ENCODE measurements at regions not wholly inside any gene's neighbourhood (a gene's known extent, or its start where the extent isn't known, plus 50 kb on each side); places are given as distances from the start of the nearest gene placed in this dataset.
"Not testable (repeated sequence)": the region's sequence is repeated elsewhere in the genome, so short reads cannot be mapped to it uniquely, and the experiment has no call there.

GRCh38 chr7:70846208-70846607 lies 285.7 kb upstream of the GALNT17 start:
- no peak for DNase-seq

GRCh38 chr7:70849580-70850235 lies 282.2 kb upstream of the GALNT17 start:
- DNase-seq, result no peak

DNA sequence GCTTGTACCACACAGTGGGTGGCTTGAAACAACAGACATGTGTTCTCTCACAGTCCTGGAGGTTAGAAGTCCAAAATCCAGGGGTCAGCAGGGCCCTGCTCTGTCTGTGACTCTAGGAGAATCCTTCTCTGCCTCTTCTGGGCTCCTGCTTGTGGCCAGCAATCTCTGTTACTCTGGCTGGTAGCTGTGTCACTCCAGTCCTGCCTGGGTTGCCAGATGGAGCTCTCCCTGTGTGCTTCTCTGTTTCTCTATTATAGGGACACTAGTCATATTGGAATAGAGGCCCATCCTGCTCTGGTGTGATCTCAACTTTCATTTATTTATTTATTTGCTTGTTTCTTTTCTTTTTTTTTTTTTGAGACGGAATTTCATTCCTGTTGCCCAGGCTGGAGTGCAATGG lies 276.6 kb upstream of the GALNT17 start:
- no peak for DNase-seq

DNA sequence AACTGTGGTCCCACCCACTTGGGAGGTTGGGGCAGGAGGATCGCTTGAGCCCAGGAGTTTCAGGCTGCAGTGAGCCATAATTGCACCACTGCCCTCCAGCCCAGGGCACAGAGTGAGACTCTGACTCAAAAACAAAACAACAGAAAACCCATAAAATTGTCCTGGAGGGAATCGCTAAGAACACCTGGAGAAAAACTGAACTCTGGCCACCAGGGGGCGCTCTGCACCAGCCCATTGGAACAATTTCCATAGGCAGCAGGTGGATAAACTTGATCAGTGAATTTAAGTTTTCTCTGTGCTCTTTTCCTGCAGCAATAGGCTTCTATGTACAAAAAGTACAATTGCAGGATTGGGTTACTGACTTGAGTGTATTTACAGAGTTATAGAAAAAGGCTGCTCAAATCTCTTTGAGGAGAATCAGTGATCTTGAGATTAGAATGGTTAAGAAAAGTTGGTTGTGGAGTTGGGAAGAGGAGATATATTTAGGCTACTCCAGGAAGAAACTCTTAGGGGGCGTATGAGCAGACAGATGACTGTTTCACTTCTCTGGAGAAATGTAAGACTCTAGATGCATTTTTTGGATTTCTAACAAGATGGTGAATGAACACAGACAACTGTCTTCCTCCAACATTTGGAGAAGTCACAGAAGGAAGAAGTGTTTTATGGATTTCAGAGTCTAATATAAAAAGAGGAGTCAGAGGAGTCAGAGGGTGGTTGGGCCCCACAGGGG lies 274.9 kb upstream of the GALNT17 start:
- peak; percentile 29 for DNase-seq

- no peak for DNase-seq
These were observed 274.0 kb upstream of the GALNT17 start for GRCh38 chr7:70857793-70858545.

GRCh38 chr7:70867513-70867912 lies 264.4 kb upstream of the GALNT17 start:
- no peak for DNase-seq

DNA sequence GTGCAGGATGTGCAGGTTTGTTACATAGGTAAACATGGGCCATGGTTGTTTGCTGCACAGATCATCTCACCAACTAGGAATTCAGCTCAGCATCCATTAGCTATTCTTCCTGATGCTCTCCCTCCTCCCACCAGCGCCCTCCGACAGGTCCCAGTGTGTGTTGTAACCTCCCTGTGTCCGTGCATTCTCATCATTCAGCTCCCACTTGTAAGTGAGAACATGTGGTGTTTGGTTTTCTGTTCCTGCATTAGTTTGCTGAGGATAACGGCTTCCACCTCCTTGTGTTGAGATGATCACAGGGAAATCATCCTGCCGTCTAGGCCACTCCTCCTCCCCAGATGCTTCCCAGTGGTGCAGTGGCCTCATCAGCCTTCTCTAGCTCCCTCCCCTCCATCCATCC lies 261.6 kb upstream of the GALNT17 start:
- no peak for DNase-seq

GRCh38 chr7:70872188-70872587 lies 259.8 kb upstream of the GALNT17 start:
- DNase-seq, result no peak

- DNase-seq, result no peak
These were observed 250.6 kb upstream of the GALNT17 start for GRCh38 chr7:70881167-70881847.

DNA sequence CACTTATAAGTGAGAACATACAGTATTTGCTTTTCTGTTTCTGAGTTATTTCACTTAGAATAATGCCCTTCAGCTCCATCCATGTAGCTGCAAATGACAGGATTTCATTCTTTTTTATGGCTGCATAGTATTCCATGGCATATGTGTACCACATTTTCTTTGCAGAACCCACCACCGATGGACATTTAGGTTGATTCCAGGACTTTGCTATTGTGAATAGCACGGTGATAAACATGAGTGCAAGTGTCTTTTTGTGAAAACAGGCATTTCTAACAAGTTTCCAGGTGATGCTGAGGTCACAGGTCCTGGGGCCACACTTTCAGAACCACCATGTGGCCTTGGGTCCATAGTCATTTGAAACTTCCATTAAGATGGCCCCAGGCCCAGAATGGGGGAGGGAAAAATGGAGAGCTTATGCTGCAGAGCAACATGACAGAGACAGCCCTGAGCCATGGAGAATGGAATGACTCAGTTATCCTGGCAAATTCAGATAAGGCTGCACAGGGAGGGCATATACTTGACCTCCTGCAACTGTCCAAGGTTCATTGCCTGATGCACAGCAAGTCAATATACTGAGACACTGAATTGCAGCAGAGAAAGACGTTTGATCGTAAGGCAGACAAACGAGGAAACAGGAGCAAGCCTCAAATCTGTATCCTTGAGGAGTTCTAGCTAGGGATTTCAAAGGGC lies 248.0 kb upstream of the GALNT17 start:
- DNase-seq, result no peak

DNA sequence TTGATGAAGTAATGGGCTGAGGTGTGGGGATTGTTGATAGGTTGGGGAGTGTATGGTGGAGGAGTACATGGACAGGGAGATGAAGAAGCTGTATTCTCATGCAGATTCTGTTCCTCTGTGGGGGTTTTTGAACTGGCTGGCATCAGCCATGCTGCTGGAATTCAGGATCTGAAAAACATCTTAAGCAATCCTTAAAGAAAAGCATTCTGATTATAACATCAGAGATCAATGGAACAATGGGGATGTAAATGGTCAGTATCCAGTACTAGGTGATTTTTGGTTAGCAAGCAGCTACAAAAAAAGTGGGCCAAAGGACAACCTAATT lies 247.5 kb upstream of the GALNT17 start:
- no peak for DNase-seq

- DNase-seq, result no peak
These were observed 247.1 kb upstream of the GALNT17 start for GRCh38 chr7:70884809-70885208.

GRCh38 chr7:70886547-70886946 lies 245.4 kb upstream of the GALNT17 start:
- no peak for DNase-seq

GRCh38 chr7:70887186-70887585 lies 244.8 kb upstream of the GALNT17 start:
- no peak for DNase-seq

- no peak for DNase-seq
These were observed 241.6 kb upstream of the GALNT17 start for GRCh38 chr7:70890147-70890969.

DNA sequence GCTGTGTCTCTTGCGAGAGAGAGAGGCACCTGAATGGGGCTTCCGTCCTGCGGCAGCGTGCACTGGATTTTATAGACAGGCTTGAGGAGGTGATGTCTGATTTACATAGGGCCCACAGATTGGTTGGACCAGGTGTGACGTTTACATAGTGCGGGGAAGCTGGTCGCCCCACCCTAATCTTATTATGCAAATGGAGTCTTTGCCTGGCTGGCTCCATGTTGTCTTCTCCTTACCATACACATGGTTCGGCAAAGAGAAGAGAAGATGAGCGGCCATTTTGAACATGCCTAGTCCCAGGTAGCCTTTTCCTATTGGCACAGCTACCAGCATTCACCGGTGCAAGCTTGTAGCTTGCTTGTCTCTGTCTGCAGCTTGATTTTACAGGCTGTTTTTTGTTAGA lies 238.5 kb upstream of the GALNT17 start:
- DNase-seq, result no peak

GRCh38 chr7:70893971-70894715 lies 237.8 kb upstream of the GALNT17 start:
- DNase-seq, result no peak

DNA sequence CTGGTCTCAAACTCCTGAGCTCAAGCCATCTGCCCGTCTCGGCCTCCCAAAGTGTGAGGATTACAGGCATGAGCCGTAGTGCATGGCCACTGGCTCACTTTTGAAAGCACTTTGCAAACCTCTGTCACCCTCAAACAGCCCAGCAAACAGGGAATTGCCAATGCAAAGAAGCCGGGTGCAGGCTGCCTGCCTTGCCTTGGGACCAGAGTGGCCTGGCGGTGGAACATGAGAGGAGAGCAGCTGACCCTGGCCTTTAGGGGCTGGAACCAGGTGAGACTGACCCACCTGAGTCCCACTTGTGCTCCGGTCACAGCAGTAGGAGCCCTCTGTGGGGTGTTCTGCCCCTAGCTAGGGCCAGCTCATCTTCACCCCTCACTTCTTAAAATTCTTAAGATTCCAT lies 237.1 kb upstream of the GALNT17 start:
- DNase-seq, result no peak

DNA sequence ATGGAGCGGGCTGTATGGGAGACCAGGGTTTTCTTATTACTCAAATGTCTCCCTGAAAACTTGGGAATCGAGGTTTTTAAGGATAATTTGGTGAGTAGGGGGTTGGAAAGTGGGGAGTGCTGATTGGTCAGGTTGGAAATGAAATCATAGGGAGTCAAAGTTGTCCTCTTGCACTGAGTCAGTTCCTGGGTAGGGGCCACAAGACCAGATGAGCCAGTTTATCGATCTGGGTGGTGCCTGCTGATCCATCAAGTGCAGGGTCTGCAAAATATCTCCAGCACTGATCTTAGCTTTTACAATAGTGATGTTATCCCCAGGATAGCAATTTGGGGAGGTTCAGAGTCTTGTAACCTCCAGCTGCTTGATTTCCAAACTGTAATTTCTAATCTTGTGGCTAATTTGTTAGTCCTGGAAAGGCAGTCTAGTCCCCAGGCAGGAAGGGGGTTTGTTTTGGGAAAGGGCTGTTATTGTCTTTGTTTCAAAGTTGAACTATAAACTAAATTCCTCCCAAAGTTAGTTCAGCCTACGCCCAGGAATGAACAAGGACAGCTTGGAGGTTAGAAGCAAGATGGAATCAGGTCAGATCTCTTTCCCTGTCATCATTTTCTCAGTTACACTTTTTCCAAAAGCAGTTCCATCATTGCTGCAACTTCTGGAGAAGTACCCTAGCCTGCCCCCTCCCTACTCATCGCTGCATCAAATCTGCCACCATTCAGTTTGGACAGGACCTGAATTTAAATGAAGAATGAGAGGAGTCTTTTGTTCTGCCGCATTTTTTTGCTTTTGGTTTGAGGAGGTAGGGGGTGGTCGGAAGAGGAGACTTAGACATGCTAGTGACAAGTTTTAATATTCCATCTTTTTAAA lies 236.4 kb upstream of the GALNT17 start:
- not testable (repeated sequence) for DNase-seq

Measured in MV-4-11 (cell line).